ENCODE measurements at regions not wholly inside any gene's neighbourhood (a gene's known extent, or its start where the extent isn't known, plus 50 kb on each side); places are given as distances from the start of the nearest gene placed in this dataset.

DNA sequence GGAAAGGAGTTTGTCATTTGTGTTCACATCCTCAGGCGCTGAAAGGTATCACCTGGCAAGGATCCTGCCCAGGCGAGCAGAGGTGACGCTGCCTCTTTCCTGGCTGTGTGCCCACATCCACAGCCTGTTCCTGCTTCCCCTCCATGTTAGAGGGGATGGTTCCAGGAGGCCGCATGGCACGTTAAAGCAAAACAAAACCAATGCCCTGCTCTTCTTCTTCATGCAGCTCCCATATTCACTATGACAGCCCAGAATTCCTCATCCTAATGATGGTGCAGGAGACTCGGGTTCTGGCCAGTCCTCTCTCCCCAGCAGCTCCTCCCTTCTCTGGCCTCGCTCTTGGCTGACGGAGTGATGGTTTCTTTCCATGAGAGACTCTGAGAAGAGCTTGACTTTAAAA lies 678.5 kb upstream of the ANKRD30A start:
- H3K4me1 Mint-ChIP-seq (ENCODE audit: unreplicated experiment): peaks cover 18% of the 10 kb centered on the region
- DNase-seq (ENCODE audit: extremely low spot score, unreplicated experiment): no peak

DNA sequence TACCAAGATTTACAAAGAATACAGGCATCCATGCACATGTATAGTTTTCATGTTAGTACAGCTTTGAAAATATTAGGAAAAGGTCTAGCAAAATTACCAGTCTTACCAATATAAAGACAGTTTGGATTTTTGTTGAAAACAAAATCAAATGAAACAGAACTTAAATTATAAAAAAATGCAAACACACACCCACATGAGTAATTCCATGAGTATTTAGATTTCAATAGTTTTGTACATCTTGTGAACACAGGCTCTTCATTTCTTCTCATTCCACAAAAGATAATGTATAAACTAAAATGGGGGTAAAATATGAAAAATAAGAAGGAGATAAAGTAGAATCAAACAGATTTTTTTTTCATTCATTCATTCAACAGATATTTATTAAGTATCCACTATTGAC lies 682.2 kb upstream of the ANKRD30A start:
- no peak for DNase-seq (ENCODE audit: extremely low spot score, unreplicated experiment)
- no peak overlapping the region for H3K27ac Mint-ChIP-seq
- H3K9me3 Mint-ChIP-seq: no peaks in the 10 kb centered on the region
- no peaks in the 10 kb centered on the region for H3K27me3 Mint-ChIP-seq
- TF ChIP-seq, protein P1, sequence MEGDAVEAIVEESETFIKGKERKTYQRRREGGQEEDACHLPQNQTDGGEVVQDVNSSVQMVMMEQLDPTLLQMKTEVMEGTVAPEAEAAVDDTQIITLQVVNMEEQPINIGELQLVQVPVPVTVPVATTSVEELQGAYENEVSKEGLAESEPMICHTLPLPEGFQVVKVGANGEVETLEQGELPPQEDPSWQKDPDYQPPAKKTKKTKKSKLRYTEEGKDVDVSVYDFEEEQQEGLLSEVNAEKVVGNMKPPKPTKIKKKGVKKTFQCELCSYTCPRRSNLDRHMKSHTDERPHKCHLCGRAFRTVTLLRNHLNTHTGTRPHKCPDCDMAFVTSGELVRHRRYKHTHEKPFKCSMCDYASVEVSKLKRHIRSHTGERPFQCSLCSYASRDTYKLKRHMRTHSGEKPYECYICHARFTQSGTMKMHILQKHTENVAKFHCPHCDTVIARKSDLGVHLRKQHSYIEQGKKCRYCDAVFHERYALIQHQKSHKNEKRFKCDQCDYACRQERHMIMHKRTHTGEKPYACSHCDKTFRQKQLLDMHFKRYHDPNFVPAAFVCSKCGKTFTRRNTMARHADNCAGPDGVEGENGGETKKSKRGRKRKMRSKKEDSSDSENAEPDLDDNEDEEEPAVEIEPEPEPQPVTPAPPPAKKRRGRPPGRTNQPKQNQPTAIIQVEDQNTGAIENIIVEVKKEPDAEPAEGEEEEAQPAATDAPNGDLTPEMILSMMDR (conservative IDR thresholded peaks at IDR 0.05): no peak
- no peaks in the 10 kb centered on the region for H3K4me1 Mint-ChIP-seq (ENCODE audit: unreplicated experiment)
- no peak overlapping the region for H3K4me3 Mint-ChIP-seq
- H3K36me3 Mint-ChIP-seq: no peaks in the 10 kb centered on the region

More for the DNA sequence above, 678.5 kb upstream of the ANKRD30A start:
- Mint-ChIP-seq H3K27me3 (no peaks in the 10 kb centered on the region), H3K9me3 (no peaks in the 10 kb centered on the region), H3K4me3 (no peak overlapping the region), H3K27ac (no peak overlapping the region), H3K36me3 (no peaks in the 10 kb centered on the region)
- TF ChIP-seq, protein P1 (conservative IDR thresholded peaks at IDR 0.05): no peak

DNA sequence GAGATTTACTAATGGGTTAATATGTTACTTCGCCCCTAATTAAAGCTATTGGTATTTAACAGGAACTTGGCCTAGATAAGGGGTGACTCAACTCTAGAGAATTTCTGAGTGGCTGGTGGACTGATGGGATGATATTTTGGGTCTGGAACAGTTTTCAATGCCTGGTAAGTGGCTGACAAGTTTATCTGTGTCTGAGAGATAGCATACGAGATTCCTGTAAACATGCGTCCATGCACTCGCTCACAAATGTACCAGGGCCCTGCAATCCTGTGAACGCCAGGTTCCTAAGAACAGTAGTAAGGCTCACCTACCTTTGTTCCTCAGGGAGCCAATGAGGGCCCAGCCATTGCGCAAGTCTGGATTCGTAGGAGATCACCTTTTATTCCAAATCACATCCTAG lies 683.8 kb upstream of the ANKRD30A start:
- H3K36me3 Mint-ChIP-seq: no peaks in the 10 kb centered on the region
- no peak overlapping the region for H3K4me3 Mint-ChIP-seq
- peaks cover 4% of the 10 kb centered on the region for H3K9me3 Mint-ChIP-seq
- H3K27me3 Mint-ChIP-seq: no peaks in the 10 kb centered on the region
- H3K4me1 Mint-ChIP-seq (ENCODE audit: unreplicated experiment): no peaks in the 10 kb centered on the region
- H3K27ac Mint-ChIP-seq: no peak overlapping the region
- TF ChIP-seq, protein P1 (conservative IDR thresholded peaks at IDR 0.05): no peak
- DNase-seq (ENCODE audit: extremely low spot score, unreplicated experiment): no peak

DNA sequence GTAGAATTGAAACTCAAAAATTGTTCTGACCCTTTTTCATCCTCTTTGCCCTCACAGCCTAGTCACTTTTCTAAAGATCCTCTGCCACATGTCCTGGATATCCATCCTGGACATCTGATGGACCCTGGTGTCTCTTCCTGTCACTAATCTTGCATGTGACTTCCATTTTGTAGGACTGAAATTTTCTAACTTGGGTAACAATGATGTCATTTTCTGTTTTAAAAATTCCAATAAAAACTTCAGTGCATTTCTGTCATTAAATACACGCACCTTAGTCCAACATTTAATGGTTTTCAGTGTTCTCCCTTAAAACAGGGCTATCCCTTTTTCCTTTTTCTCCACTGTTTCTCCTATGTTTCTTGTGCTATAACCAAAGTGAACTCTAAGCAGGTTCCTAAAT lies 684.9 kb upstream of the ANKRD30A start:
- Mint-ChIP-seq H3K27ac (no peak overlapping the region), H3K4me1 (ENCODE audit: unreplicated experiment) (no peaks in the 10 kb centered on the region), H3K36me3 (no peaks in the 10 kb centered on the region), H3K4me3 (no peak overlapping the region), H3K9me3 (peaks cover 4% of the 10 kb centered on the region), H3K27me3 (no peaks in the 10 kb centered on the region)
- TF ChIP-seq, protein P1 (conservative IDR thresholded peaks at IDR 0.05): no peak
- no peak for DNase-seq (ENCODE audit: extremely low spot score, unreplicated experiment)

DNA sequence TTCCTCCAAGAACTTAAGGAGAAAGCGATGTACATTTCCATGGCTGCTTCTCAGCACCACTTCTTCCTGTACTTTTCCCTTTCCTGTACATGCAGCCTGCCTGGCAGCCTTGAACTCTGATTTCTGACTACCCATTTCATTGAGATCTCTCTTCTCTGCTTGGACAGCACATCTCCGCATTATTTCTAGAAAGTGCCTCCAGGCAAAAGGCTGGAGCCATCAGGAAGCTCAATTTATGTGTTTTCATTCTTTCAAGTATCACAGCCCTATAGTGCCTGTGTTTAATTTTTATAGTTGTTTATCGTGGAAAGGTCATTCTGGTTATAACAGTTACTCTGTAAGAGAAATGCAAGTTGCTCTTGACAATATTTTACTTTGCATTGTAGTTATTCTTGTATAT lies 688.0 kb upstream of the ANKRD30A start:
- H3K4me1 Mint-ChIP-seq (ENCODE audit: unreplicated experiment): no peaks in the 10 kb centered on the region
- TF ChIP-seq, protein P1 (conservative IDR thresholded peaks at IDR 0.05): no peak
- peaks cover 4% of the 10 kb centered on the region for H3K9me3 Mint-ChIP-seq
- DNase-seq (ENCODE audit: extremely low spot score, unreplicated experiment): no peak
- no peak overlapping the region for H3K4me3 Mint-ChIP-seq
- no peaks in the 10 kb centered on the region for H3K27me3 Mint-ChIP-seq
- no peak overlapping the region for H3K27ac Mint-ChIP-seq
- H3K36me3 Mint-ChIP-seq: no peaks in the 10 kb centered on the region

DNA sequence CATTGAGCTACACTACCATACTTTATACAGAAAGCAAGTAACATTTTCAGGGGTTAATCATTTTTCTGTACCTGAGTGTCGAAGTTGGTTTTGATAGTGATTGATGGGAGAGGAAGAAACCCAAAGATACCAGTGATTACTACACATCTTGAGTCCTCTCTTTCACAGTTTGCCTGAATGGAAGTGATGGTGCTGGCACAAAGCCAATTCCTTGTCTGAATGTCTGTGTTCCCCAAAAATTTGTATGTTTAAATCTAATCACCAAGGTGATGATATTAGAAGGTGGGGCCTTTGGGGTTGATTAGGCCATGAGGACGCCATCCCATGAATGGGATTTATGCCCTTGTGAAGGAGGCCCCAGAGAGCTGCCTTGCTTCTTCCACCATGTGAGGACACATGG lies 696.9 kb upstream of the ANKRD30A start:
- H3K27ac Mint-ChIP-seq: no peak overlapping the region
- H3K9me3 Mint-ChIP-seq: no peaks in the 10 kb centered on the region
- H3K27me3 Mint-ChIP-seq: no peaks in the 10 kb centered on the region
- TF ChIP-seq, protein P1 (conservative IDR thresholded peaks at IDR 0.05): no peak
- H3K4me3 Mint-ChIP-seq: no peak overlapping the region
- no peak for DNase-seq (ENCODE audit: extremely low spot score, unreplicated experiment)
- H3K36me3 Mint-ChIP-seq: no peaks in the 10 kb centered on the region
- peaks cover 1% of the 10 kb centered on the region for H3K4me1 Mint-ChIP-seq (ENCODE audit: unreplicated experiment)

All from type B pancreatic cell (in vitro differentiated cells).